ENCODE measurements at regions not wholly inside any gene's neighbourhood (a gene's known extent, or its start where the extent isn't known, plus 50 kb on each side); places are given as distances from the start of the nearest gene placed in this dataset.
"Not testable (repeated sequence)": the region's sequence is repeated elsewhere in the genome, so short reads cannot be mapped to it uniquely, and the experiment has no call there.

DNA sequence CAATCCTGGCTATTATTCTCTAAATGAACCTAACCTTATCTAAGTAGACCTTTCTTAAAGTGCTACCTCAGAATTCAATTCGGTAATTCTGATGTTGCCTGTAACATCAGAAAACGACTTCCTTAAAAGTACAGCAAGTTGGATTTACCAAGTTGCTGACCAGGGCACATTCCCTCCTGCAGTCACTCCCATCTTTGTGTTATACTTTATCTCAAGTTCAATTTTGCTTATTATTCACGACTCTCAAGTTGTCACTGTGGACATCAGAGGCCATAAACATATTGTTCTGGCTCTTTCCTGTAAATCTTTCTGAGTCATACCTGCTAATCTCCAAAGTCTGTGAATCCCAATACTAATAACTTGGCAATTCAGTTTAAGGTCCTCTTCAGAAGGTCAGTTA lies 64.6 kb upstream of the ZSCAN2 start:
- H3K36me3 ChIP-seq (replicated peaks); H3K9me3 ChIP-seq; H3K4me1 ChIP-seq; DNase-seq (ENCODE audit: low spot score in 2 of 2); H3K27me3 ChIP-seq (ENCODE audit: low read depth); in situ Hi-C loops (cut with MboI; ENCODE audit: low sequenced_read_pairs); H3K4me3 ChIP-seq: not testable (repeated sequence)

DNA sequence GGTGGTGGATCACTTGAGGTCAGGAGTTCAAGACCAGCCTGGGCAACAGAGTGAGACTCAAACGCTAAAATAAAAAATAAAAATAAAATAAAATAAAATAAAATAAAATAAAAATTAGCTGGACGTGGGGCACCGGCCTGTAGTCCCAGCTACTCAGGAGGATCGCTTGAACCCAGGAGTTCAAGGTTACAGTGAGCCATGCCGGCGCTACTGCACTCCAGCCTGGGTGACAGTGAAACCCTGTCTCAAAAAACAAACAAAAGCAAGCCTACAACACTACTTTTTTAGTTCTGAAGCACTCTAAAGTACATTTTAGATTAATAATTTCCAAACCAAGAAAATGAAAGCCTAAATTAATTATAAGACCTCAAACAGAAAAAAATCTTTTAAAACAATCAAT lies 56.2 kb upstream of the ZSCAN2 start:
- H3K4me3 ChIP-seq; in situ Hi-C loops (cut with MboI; ENCODE audit: low sequenced_read_pairs); H3K4me1 ChIP-seq; H3K36me3 ChIP-seq (replicated peaks); H3K27me3 ChIP-seq (ENCODE audit: low read depth); H3K9me3 ChIP-seq; DNase-seq (ENCODE audit: low spot score in 2 of 2): not testable (repeated sequence)

DNA sequence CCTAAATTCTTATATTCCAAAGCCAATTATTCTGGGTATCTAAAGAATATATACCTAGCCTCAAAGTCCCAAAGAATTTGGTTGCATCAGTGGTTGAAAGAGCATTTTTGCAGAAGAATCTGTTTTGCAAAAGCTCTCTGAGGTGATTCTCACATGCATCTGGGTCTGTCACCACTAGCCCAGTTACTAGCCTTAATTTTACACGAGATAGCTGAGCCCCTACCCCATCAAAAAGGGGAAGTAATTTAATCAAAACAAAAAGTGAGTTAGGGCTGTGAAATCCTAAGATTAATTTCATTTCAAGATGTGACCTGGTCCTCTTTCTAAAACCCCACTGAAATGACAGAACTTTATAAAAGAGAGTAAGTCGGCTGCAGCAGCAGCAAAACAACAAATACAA lies 53.7 kb upstream of the ZSCAN2 start:
- H3K27me3 ChIP-seq (ENCODE audit: low read depth); H3K36me3 ChIP-seq (replicated peaks); DNase-seq (ENCODE audit: low spot score in 2 of 2); H3K4me3 ChIP-seq; H3K9me3 ChIP-seq; in situ Hi-C loops (cut with MboI; ENCODE audit: low sequenced_read_pairs); H3K4me1 ChIP-seq: not testable (repeated sequence)

DNA sequence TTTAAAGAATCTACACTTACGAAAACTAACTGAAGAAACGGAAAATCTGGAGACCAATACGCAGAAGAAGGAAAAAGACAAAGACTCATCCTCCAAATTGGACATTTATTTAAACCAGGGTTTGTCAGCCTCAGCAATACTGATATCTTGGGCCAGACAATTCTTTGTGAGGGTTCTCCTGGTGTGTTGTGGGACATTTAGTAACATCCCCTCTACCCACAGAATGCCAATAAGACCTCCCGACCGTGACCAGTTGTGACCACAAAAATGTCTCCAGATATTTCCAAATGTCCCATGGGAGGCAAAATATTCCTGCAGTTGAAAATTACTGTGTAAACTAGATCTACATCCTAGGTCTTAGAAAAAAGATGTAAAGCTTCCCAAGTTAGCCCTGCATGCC lies 50.3 kb upstream of the ZSCAN2 start:
- H3K36me3 ChIP-seq (replicated peaks); in situ Hi-C loops (cut with MboI; ENCODE audit: low sequenced_read_pairs): not testable (repeated sequence)

More for the DNA sequence above, 50.3 kb upstream of the ZSCAN2 start:
- not testable (repeated sequence) for H3K4me3 ChIP-seq; DNase-seq (ENCODE audit: low spot score in 2 of 2); H3K4me1 ChIP-seq; H3K27me3 ChIP-seq (ENCODE audit: low read depth); H3K9me3 ChIP-seq

Data from HAP-1 (cell line).